ENCODE measurements at regions not wholly inside any gene's neighbourhood (a gene's known extent, or its start where the extent isn't known, plus 50 kb on each side); places are given as distances from the start of the nearest gene placed in this dataset.

GRCh38 chr14:22131749-22132476, 457.1 kb downstream of the DAD1 start:
- no peaks in the 10 kb centered on the region for H3K27me3 ChIP-seq (ENCODE audit: insufficient read depth, poor library complexity, severe bottlenecking)
- TF ChIP-seq SPI1 (IDR thresholded peaks at IDR 0.05; ENCODE audit: borderline replicate concordance, low read depth) (no peak), CTCF (IDR thresholded peaks at IDR 0.05; ENCODE audit: insufficient read depth, low read length) (peak; percentile 43), POLR2AphosphoS5 (IDR thresholded peaks at IDR 0.05; ENCODE audit: low read depth) (no peak)
- no peak overlapping the region for H3K27ac ChIP-seq (replicated peaks)
- H3K4me3 ChIP-seq (replicated peaks; ENCODE audit: insufficient read depth, low read length) = no peak overlapping the region
- peak in 1 of 2 experiments; percentile 19 for DNase-seq (ENCODE audit: low read depth in 1 of 2, low spot score in 1 of 2)

GRCh38 chr14:22124073-22124613, 450.5 kb upstream of the OR4E1 start:
- DNase-seq (ENCODE audit: low read depth in 1 of 2, low spot score in 1 of 2) = no peak
- no peak for TF ChIP-seq SPI1 (IDR thresholded peaks at IDR 0.05; ENCODE audit: borderline replicate concordance, low read depth)
- TF ChIP-seq CTCF (IDR thresholded peaks at IDR 0.05; ENCODE audit: insufficient read depth, low read length) = no peak
- TF ChIP-seq REST (IDR thresholded peaks at IDR 0.05; ENCODE audit: insufficient replicate concordance, low read depth) = no peak
- no peak for TF ChIP-seq GABPA (IDR thresholded peaks at IDR 0.05; ENCODE audit: low read depth)
- no peak for TF ChIP-seq POLR2AphosphoS5 (IDR thresholded peaks at IDR 0.05; ENCODE audit: low read depth)
- Histone ChIP-seq H3K27ac (replicated peaks) (no peak overlapping the region), H3K4me3 (replicated peaks; ENCODE audit: insufficient read depth, low read length) (no peak overlapping the region), H3K27me3 (ENCODE audit: insufficient read depth, poor library complexity, severe bottlenecking) (no peaks in the 10 kb centered on the region)

- Histone ChIP-seq H3K4me3 (replicated peaks; ENCODE audit: insufficient read depth, low read length) (no peak overlapping the region), H3K27me3 (ENCODE audit: insufficient read depth, poor library complexity, severe bottlenecking) (no peaks in the 10 kb centered on the region), H3K27ac (replicated peaks) (no peak overlapping the region)
- DNase-seq (ENCODE audit: low read depth in 1 of 2, low spot score in 1 of 2) = no peak
- TF ChIP-seq SPI1 (IDR thresholded peaks at IDR 0.05; ENCODE audit: borderline replicate concordance, low read depth) (peak; percentile 76; the same call in 1 of the 2 replicates), CTCF (IDR thresholded peaks at IDR 0.05; ENCODE audit: insufficient read depth, low read length) (no peak), GABPA (IDR thresholded peaks at IDR 0.05; ENCODE audit: low read depth) (no peak), POLR2AphosphoS5 (IDR thresholded peaks at IDR 0.05; ENCODE audit: low read depth) (no peak), REST (IDR thresholded peaks at IDR 0.05; ENCODE audit: insufficient replicate concordance, low read depth) (no peak)
Observed at GRCh38 chr14:22122829-22123560, 449.4 kb upstream of the OR4E1 start.
